SJSA1 (cell line): ENCODE measurements at regions not wholly inside any gene's neighbourhood (a gene's known extent, or its start where the extent isn't known, plus 50 kb on each side); places are given as distances from the start of the nearest gene placed in this dataset.

Experiments used
- DNase-seq, 2 experiments: peaks; one replicate each; pipeline ENCODE4 v3.0.0-alpha.2; 2015 to 2020; ENCODE audit warnings: low spot score in 2 of 2, low read depth in 1 of 2
- H3K27ac ChIP-seq: fragments of 250-450 bp; sonication (Bioruptor Pico); 2 replicates; pipeline ENCODE4 v1.5.1; 2020; ENCODE audit warnings: mild to moderate bottlenecking, moderate library complexity
- H3K27me3 ChIP-seq: fragments of 250-450 bp; sonication (Bioruptor Pico); replicated peaks from 2 replicates; pipeline ENCODE4 v1.5.1; 2020; ENCODE audit warnings: mild to moderate bottlenecking, moderate library complexity
- H3K36me3 ChIP-seq: fragments of 250-450 bp; sonication (Bioruptor Pico); 2 replicates; pipeline ENCODE4 v1.5.1; 2020; ENCODE audit warnings: mild to moderate bottlenecking
- H3K4me1 ChIP-seq: fragments of 250-450 bp; sonication (Bioruptor Pico); replicated peaks from 2 replicates; pipeline ENCODE4 v1.6.1; 2021; ENCODE audit warnings: mild to moderate bottlenecking
- H3K4me3 ChIP-seq: fragments of 250-450 bp; sonication (Bioruptor Pico); 2 replicates; pipeline ENCODE4 v1.5.1; 2020; ENCODE audit warnings: mild to moderate bottlenecking
- H3K9me3 ChIP-seq: fragments of 250-450 bp; sonication (Bioruptor Pico); replicated peaks from 2 replicates; pipeline ENCODE4 v1.5.1; 2020; ENCODE audit warnings: mild to moderate bottlenecking

- Histone ChIP-seq H3K27ac (no peak overlapping the region), H3K4me1 (no peaks in the 10 kb centered on the region; the same call in 1 of the 2 replicates), H3K9me3 (no peaks in the 10 kb centered on the region), H3K4me3 (no peak overlapping the region), H3K36me3 (no peaks in the 10 kb centered on the region), H3K27me3 (no peaks in the 10 kb centered on the region)
- no peak for DNase-seq
Observed at GRCh38 chr14:54126947-54127346, 170.3 kb upstream of the BMP4 start.

DNA sequence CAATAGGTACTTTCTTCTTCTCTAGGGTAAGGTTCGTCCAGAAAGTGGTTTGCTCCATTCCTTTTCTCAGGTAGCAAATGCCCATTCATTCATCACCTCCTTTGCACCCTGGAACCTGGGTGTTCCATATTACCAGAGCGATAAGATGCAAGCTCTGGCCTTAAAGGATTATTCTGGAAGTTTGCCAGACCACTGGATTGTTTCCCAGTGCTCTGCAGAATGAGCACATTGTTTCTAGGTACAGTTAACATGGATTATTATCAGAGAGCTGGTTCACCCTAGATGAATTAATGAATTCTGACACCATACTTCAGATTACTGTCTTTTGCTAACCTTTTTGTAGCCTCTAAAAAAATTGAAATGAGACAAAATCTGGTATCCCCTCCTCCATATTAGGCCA is 170.9 kb upstream of the BMP4 start:
- Histone ChIP-seq H3K27ac (no peak overlapping the region), H3K27me3 (no peaks in the 10 kb centered on the region), H3K4me1 (no peaks in the 10 kb centered on the region; the same call in 1 of the 2 replicates), H3K36me3 (no peaks in the 10 kb centered on the region), H3K9me3 (no peaks in the 10 kb centered on the region), H3K4me3 (no peak overlapping the region)
- no peak for DNase-seq

DNA sequence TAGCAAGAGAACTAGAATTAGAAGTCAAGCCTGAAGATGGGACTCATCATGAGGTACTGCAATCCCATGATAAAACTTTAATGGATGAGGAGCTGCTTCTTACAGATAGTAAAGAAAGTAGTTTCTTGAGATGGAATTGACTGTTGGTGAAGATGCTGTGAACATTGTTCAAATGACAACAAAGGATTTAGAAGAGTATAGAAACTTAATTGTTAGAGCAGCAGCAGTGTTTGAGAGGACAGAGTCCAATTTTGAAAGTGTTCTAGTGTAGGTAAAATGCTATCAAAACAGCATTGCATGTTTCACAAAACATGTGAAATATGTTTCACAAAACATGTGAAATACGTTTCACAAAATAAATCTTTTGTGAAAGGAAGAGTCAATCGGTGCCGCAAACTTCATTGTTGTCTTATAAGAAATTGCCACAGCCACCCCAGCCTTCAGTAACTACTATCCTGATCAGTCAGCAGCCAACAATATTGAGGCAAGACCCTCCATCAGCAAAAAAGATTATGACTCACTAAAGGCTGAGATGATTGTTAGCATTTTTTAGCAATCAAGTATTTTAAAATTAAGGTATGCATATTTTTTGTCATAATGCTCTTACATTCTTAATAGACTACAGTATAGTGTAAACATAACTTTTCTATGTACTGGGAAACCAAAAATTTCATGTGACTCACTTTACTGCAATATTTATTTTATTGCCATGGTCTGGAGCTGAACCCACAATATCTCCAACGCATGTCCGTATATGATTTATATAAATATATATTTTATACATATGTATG is 173.4 kb upstream of the BMP4 start:
- Histone ChIP-seq H3K27ac (no peak overlapping the region), H3K4me1 (no peaks in the 10 kb centered on the region), H3K36me3 (no peaks in the 10 kb centered on the region), H3K27me3 (no peaks in the 10 kb centered on the region), H3K4me3 (no peak overlapping the region), H3K9me3 (no peaks in the 10 kb centered on the region)
- no peak for DNase-seq

DNA sequence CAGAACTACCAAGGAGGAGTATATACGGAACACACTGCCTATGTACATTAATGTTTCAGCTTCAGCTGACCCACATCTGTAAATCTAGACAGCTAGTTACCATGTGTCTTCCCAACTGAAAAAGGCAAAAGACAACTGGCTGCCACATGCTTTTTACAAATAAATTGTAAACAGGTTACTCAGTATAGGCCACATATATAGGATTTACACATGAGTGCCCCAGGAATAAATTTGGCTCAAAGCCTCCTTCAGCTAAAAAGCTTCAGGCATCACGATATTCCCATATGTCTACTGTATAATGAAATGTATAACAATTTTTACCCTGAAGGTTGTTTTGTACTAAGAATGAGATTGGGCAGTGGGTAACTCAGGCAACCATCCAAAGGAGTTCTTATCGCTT is 175.9 kb upstream of the BMP4 start:
- no peaks in the 10 kb centered on the region for H3K27me3 ChIP-seq
- no peak overlapping the region for H3K4me3 ChIP-seq
- no peaks in the 10 kb centered on the region for H3K4me1 ChIP-seq
- H3K27ac ChIP-seq: no peak overlapping the region
- no peaks in the 10 kb centered on the region for H3K36me3 ChIP-seq
- no peak for DNase-seq
- no peaks in the 10 kb centered on the region for H3K9me3 ChIP-seq

DNA sequence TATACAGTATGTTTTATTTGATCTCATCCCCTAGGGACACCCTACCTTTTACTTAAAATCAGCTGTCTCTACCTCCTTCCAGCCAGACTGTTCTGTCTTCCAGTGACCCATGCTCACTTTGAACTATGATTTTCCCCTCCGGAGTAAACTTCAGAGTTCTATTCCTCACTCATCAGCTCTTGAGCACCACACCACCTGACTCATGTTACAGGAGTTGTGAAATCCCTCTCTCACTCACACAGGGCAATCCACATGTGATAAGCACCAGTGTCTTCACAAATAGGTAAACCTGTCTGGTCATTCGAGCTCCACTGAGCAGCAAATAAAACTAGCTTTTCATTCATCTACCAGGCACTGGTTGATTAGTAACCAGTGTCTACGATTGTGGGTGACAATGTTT is 177.3 kb upstream of the BMP4 start:
- peaks cover 5% of the 10 kb centered on the region for H3K4me1 ChIP-seq
- no peaks in the 10 kb centered on the region for H3K27me3 ChIP-seq
- no peak for DNase-seq
- no peak overlapping the region for H3K4me3 ChIP-seq
- no peak overlapping the region for H3K27ac ChIP-seq
- H3K36me3 ChIP-seq: no peaks in the 10 kb centered on the region
- no peaks in the 10 kb centered on the region for H3K9me3 ChIP-seq

- DNase-seq: no peak
- H3K27me3 ChIP-seq: no peaks in the 10 kb centered on the region
- H3K4me1 ChIP-seq: peaks cover 5% of the 10 kb centered on the region
- H3K4me3 ChIP-seq: no peak overlapping the region
- no peaks in the 10 kb centered on the region for H3K36me3 ChIP-seq
- no peak overlapping the region for H3K27ac ChIP-seq
- H3K9me3 ChIP-seq: no peaks in the 10 kb centered on the region
Observed at GRCh38 chr14:54135804-54136280, 179.2 kb upstream of the BMP4 start.

GRCh38 chr14:54136894-54137613 is 180.4 kb upstream of the BMP4 start:
- Histone ChIP-seq H3K9me3 (no peaks in the 10 kb centered on the region), H3K27me3 (no peaks in the 10 kb centered on the region), H3K27ac (no peak overlapping the region), H3K4me3 (no peak overlapping the region), H3K36me3 (no peaks in the 10 kb centered on the region), H3K4me1 (peaks cover 5% of the 10 kb centered on the region)
- no peak for DNase-seq

DNA sequence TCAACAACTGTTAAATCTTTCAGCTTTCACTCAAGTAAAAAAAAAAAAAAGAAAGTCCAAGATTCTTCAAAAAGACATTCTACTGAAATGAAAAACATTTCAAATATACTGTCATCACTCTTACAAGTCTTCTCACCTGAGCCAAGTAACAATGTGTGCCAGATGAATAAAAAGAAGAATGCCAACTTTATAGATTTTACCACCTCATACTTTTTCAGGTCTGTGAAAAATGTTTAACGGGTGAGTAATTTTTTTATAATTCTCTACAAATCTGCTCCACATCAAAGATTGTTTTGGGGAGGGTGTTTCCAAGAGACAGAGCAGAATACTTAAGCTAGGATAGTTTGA is 181.0 kb upstream of the BMP4 start:
- DNase-seq: no peak
- Histone ChIP-seq H3K9me3 (no peaks in the 10 kb centered on the region), H3K27me3 (no peaks in the 10 kb centered on the region), H3K4me3 (no peak overlapping the region), H3K4me1 (peaks cover 5% of the 10 kb centered on the region), H3K27ac (no peak overlapping the region), H3K36me3 (no peaks in the 10 kb centered on the region)

DNA sequence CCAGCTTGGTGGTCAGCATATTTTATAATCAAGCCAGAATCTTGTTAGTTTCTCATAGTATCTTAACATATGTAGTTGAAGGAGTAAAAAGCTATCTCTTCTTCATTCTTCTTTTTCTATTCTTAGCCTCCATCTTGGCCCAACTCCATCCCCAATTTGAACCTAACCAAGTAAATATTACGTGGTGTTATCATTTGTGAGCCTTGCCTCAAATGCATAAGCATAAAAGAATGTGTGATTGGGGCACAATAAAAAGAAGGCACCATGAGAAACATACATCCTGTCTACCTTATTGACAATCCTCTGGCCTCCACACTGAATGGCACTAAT is 181.4 kb upstream of the BMP4 start:
- Histone ChIP-seq H3K9me3 (no peaks in the 10 kb centered on the region), H3K4me3 (no peak overlapping the region), H3K27ac (no peak overlapping the region), H3K36me3 (no peaks in the 10 kb centered on the region), H3K4me1 (peaks cover 5% of the 10 kb centered on the region), H3K27me3 (no peaks in the 10 kb centered on the region)
- no peak for DNase-seq

DNA sequence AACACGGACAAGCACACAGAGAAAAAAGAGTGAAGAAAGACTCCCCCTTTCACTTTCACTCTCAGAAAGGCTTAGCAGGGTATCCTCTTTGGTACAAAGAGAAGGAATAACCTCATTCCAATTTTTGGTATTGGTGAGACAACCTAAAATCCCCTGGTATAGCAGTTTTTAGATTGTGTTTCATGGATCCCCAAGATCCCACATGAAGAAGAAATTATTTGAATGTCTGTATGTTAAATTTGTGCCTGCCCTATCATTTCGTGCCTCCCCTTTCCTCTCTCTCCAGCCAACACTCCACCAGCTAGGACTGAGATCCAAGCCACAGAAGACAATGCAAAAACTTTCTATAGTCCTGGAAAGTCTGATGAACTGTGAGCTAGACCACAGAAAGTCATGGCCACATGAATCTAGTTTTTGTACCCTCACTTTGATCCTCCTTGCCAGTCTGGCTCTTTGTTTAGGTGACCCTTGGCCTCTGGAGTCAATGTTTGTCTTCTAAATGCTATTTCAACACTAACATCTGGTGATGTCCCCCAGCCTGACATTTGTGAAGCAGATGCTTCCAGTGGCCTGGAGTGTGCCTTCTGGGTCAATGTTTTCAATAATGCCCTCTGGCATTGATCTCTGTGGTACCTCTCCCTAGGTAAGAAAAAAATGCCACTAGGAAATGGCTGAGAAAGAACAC is 181.9 kb upstream of the BMP4 start:
- peak in 1 of 2 experiments; percentile 4 for DNase-seq
- Histone ChIP-seq H3K27me3 (no peaks in the 10 kb centered on the region), H3K4me3 (no peak overlapping the region), H3K4me1 (peaks cover 5% of the 10 kb centered on the region), H3K36me3 (no peaks in the 10 kb centered on the region), H3K27ac (no peak overlapping the region), H3K9me3 (no peaks in the 10 kb centered on the region)

DNA sequence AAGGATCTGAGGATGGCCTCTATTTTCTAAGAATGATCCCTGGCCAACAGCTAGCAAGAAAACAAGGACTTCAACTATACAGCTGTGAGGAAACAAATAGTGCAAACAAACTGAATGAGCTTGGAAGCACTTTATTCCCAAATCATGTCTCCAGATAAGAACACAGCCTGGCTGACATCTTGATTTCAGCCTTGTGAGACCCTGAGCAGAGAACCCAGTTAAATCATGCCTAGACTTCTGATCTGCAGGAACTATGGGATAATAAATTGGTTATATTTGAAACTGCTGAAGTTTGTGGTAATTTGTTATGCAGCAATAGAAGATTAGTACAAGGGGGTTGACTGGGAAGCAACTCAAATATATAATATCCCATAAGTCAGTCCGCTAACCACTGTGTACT is 183.9 kb upstream of the BMP4 start:
- no peaks in the 10 kb centered on the region for H3K9me3 ChIP-seq
- no peak for DNase-seq
- no peaks in the 10 kb centered on the region for H3K27me3 ChIP-seq
- no peak overlapping the region for H3K27ac ChIP-seq
- peaks cover 5% of the 10 kb centered on the region for H3K4me1 ChIP-seq
- no peaks in the 10 kb centered on the region for H3K36me3 ChIP-seq
- no peak overlapping the region for H3K4me3 ChIP-seq

DNA sequence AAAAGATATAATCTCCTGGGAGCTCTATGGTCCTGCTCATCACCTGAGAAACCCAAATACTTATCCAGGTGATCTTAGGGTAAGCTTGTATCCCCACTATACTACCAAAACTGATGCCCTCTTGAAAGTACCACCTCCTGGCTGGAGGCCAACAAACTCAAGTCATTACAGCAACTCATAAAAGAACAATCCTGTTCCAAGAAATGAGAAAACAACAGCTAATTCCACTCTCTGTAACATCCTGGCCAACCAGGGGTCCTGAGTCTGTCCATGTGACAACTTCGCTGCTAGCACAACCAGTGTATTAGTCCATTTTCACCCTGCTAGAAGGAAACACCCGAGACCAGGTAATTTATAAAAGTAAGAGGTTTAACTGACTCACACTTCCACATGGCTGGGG is 190.0 kb upstream of the BMP4 start:
- Histone ChIP-seq H3K9me3 (no peaks in the 10 kb centered on the region), H3K4me1 (no peaks in the 10 kb centered on the region), H3K36me3 (no peaks in the 10 kb centered on the region), H3K27ac (no peak overlapping the region), H3K4me3 (no peak overlapping the region), H3K27me3 (no peaks in the 10 kb centered on the region)
- DNase-seq: no peak

GRCh38 chr14:54147282-54147681 is 190.7 kb upstream of the BMP4 start:
- Histone ChIP-seq H3K27ac (no peak overlapping the region), H3K36me3 (no peaks in the 10 kb centered on the region), H3K27me3 (no peaks in the 10 kb centered on the region), H3K9me3 (no peaks in the 10 kb centered on the region), H3K4me3 (no peak overlapping the region), H3K4me1 (no peaks in the 10 kb centered on the region)
- peak; percentile 6 to 43 for DNase-seq

DNA sequence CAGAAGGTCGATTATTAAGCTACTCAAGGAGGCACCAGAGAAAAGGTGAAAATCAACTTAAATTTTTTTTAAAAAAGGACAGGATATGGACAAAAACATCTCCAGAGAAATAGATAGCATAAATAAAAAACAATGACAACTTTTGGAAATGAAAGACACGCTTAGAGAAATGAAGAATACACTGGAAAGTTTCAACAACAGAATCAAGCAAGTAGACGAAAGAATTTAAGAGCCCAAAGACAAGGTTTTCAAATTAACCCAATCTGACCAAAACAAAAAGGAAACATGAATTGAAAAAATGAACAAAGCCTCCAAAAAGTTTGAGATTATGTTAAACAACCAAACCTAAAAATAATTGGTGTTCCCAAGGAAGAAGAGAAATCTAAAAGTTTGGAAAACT is 191.1 kb upstream of the BMP4 start:
- no peaks in the 10 kb centered on the region for H3K27me3 ChIP-seq
- no peaks in the 10 kb centered on the region for H3K4me1 ChIP-seq
- no peaks in the 10 kb centered on the region for H3K36me3 ChIP-seq
- H3K4me3 ChIP-seq: no peak overlapping the region
- no peaks in the 10 kb centered on the region for H3K9me3 ChIP-seq
- no peak for DNase-seq
- no peak overlapping the region for H3K27ac ChIP-seq
